OCI-LY3 (cell line): ENCODE measurements at regions not wholly inside any gene's neighbourhood (a gene's known extent, or its start where the extent isn't known, plus 50 kb on each side); places are given as distances from the start of the nearest gene placed in this dataset.

ENCODE experiments used
- EZH2phosphoT487 ChIP-seq: fragments of 200-600 bp; shearing (Covaris generic); IDR thresholded peaks from 2 replicates; pipeline ENCODE4 v1.6.1; 2018; ENCODE audit warnings: antibody characterized with exemption, mixed run types, low read depth
- TF ChIP-seq, protein P1 (sequence below): fragments of 200-600, 300-600 bp; sonication (generic); IDR thresholded peaks from 2 replicates; pipeline ENCODE4 v1.5.1; 2014; ENCODE audit warnings: antibody characterized with exemption, low read length, low read depth

DNA sequence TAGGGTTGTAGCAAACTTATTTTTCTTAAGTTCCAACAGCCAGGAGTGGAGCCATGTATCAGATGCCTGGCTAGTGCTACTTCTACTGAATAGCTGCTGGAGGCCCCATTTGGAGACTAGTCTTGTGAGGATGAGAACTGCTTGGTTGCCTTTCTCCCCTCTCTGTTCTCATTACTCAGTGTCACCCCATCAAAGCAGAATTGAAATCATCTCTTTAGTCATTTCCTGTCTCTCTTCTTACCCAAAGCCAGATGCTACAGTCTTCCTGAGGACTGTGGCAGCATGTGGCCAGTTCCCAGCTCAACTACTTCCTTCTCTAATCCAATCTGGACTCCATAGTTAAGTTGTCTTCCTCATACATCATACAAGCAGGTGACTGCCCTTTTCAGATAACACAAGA is 197.5 kb downstream of the BRINP2 start:
- TF ChIP-seq, protein P1, sequence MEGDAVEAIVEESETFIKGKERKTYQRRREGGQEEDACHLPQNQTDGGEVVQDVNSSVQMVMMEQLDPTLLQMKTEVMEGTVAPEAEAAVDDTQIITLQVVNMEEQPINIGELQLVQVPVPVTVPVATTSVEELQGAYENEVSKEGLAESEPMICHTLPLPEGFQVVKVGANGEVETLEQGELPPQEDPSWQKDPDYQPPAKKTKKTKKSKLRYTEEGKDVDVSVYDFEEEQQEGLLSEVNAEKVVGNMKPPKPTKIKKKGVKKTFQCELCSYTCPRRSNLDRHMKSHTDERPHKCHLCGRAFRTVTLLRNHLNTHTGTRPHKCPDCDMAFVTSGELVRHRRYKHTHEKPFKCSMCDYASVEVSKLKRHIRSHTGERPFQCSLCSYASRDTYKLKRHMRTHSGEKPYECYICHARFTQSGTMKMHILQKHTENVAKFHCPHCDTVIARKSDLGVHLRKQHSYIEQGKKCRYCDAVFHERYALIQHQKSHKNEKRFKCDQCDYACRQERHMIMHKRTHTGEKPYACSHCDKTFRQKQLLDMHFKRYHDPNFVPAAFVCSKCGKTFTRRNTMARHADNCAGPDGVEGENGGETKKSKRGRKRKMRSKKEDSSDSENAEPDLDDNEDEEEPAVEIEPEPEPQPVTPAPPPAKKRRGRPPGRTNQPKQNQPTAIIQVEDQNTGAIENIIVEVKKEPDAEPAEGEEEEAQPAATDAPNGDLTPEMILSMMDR, result no peak
- no peak for TF ChIP-seq EZH2phosphoT487
